ENCODE measurements at regions not wholly inside any gene's neighbourhood (a gene's known extent, or its start where the extent isn't known, plus 50 kb on each side); places are given as distances from the start of the nearest gene placed in this dataset.

DNA sequence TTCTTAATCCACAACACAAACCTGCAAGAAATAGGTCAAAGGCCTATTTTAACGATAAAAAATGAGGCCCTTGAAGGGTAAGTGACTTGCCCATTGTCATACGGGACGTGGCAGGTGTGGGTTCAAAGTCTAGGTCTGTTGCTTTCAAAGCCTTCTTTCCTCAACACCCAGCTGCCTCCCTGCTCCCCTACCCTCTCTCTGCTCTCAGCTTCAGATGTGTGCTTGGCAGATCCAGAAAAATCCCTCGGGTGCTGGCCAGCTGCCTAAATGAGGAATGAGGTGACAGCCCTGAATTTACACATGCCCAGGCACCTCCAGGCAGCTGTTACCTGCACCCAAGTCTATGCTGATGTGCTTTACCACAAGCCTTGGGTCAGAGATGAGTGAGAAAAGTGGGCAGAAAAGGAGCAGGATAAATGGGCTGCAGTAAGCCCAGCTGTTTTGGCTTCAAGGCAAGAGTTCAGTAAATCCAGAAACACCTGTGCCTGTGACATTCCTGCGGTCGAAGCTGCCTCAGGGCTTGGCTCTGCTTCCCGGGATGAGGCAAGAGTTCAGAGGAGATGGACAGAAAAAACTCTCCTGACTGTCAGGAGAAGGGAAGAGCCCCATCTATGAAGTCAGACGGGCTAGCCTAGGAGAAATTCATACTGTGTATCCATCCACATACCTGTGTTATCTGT is 49.9 kb upstream of the LDLRAD3 start:
- 82 to 90% methylated on average over 5 to 8 of the region's 8 CpGs for WGBS, 2 experiments (ENCODE audit: insufficient coverage in 1 of 2, insufficient read length in 1 of 2)
- Histone ChIP-seq H3K9ac (ENCODE audit: extremely low read depth, low read length, poor library complexity, severe bottlenecking) (no peak overlapping the region), H3K9me3 (ENCODE audit: control insufficient read depth, low read length) (no peaks in the 10 kb centered on the region), H3K4me3 (ENCODE audit: low read length) (no peak overlapping the region), H3K4me1 (ENCODE audit: control insufficient read depth, insufficient read depth, low read length) (peaks cover 4% of the 10 kb centered on the region), H3K27ac (ENCODE audit: low read depth, low read length) (no peak overlapping the region), H3K36me3 (ENCODE audit: control insufficient read depth, insufficient read depth, low read length) (no peaks in the 10 kb centered on the region), H3K27me3 (ENCODE audit: control insufficient read depth, insufficient read depth, low read length, poor library complexity, severe bottlenecking) (no peaks in the 10 kb centered on the region)
- TF ChIP-seq, protein P1, sequence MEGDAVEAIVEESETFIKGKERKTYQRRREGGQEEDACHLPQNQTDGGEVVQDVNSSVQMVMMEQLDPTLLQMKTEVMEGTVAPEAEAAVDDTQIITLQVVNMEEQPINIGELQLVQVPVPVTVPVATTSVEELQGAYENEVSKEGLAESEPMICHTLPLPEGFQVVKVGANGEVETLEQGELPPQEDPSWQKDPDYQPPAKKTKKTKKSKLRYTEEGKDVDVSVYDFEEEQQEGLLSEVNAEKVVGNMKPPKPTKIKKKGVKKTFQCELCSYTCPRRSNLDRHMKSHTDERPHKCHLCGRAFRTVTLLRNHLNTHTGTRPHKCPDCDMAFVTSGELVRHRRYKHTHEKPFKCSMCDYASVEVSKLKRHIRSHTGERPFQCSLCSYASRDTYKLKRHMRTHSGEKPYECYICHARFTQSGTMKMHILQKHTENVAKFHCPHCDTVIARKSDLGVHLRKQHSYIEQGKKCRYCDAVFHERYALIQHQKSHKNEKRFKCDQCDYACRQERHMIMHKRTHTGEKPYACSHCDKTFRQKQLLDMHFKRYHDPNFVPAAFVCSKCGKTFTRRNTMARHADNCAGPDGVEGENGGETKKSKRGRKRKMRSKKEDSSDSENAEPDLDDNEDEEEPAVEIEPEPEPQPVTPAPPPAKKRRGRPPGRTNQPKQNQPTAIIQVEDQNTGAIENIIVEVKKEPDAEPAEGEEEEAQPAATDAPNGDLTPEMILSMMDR (conservative IDR thresholded peaks at IDR 0.05), result no peak
- Mint-ChIP-seq H3K9me3 (no peaks in the 10 kb centered on the region), H3K4me3 (no peak overlapping the region), H3K27ac (no peak overlapping the region), H3K4me1 (peaks cover 15% of the 10 kb centered on the region), H3K36me3 (ENCODE audit: low read depth) (no peaks in the 10 kb centered on the region), H3K27me3 (ENCODE audit: insufficient read depth) (no peaks in the 10 kb centered on the region)
- DNase-seq, result no peak

All from endodermal cell (in vitro differentiated cells).